ENCODE measurements at regions not wholly inside any gene's neighbourhood (a gene's known extent, or its start where the extent isn't known, plus 50 kb on each side); places are given as distances from the start of the nearest gene placed in this dataset.

- DNase-seq: no peak
- peaks cover 5% of the 10 kb centered on the region for H3K9me3 ChIP-seq (ENCODE audit: severe bottlenecking)
- no peak overlapping the region for H3K4me3 ChIP-seq (ENCODE audit: low read depth, low read length)
- H3K27ac ChIP-seq: peak overlapping the region; percentile 43
- H3K36me3 ChIP-seq: no peaks in the 10 kb centered on the region
- H3K27me3 ChIP-seq (ENCODE audit: insufficient read depth, low read depth, severe bottlenecking): no peaks in the 10 kb centered on the region
- no peak for TF ChIP-seq CTCF (IDR thresholded peaks at IDR 0.05; ENCODE audit: low read depth, low read length)
Measured at GRCh38 chr6:151679941-151680340, 127.5 kb upstream of the ESR1 start.

GRCh38 chr6:151680846-151681432, 126.5 kb upstream of the ESR1 start:
- H3K4me3 ChIP-seq (ENCODE audit: low read depth, low read length): no peak overlapping the region
- H3K27ac ChIP-seq: no peak overlapping the region
- peaks cover 5% of the 10 kb centered on the region for H3K9me3 ChIP-seq (ENCODE audit: severe bottlenecking)
- H3K36me3 ChIP-seq: no peaks in the 10 kb centered on the region
- H3K27me3 ChIP-seq (ENCODE audit: insufficient read depth, low read depth, severe bottlenecking): no peaks in the 10 kb centered on the region
- TF ChIP-seq CTCF (IDR thresholded peaks at IDR 0.05; ENCODE audit: low read depth, low read length): no peak
- no peak for DNase-seq

- no peaks in the 10 kb centered on the region for H3K36me3 ChIP-seq
- no peak for DNase-seq
- peaks cover 5% of the 10 kb centered on the region for H3K9me3 ChIP-seq (ENCODE audit: severe bottlenecking)
- no peaks in the 10 kb centered on the region for H3K27me3 ChIP-seq (ENCODE audit: insufficient read depth, low read depth, severe bottlenecking)
- TF ChIP-seq CTCF (IDR thresholded peaks at IDR 0.05; ENCODE audit: low read depth, low read length): no peak
- H3K4me3 ChIP-seq (ENCODE audit: low read depth, low read length): no peak overlapping the region
- no peak overlapping the region for H3K27ac ChIP-seq
Measured at GRCh38 chr6:151681433-151682059, 125.9 kb upstream of the ESR1 start.

GRCh38 chr6:151682251-151682650, 125.2 kb upstream of the ESR1 start:
- Histone ChIP-seq H3K27ac (no peak overlapping the region), H3K36me3 (no peaks in the 10 kb centered on the region), H3K27me3 (ENCODE audit: insufficient read depth, low read depth, severe bottlenecking) (no peaks in the 10 kb centered on the region), H3K4me3 (ENCODE audit: low read depth, low read length) (no peak overlapping the region), H3K9me3 (ENCODE audit: severe bottlenecking) (peaks cover 5% of the 10 kb centered on the region)
- no peak for TF ChIP-seq CTCF (IDR thresholded peaks at IDR 0.05; ENCODE audit: low read depth, low read length)
- no peak for DNase-seq

- Histone ChIP-seq H3K27me3 (ENCODE audit: insufficient read depth, low read depth, severe bottlenecking) (no peaks in the 10 kb centered on the region), H3K4me3 (ENCODE audit: low read depth, low read length) (no peak overlapping the region), H3K9me3 (ENCODE audit: severe bottlenecking) (peaks cover 5% of the 10 kb centered on the region), H3K36me3 (no peaks in the 10 kb centered on the region), H3K27ac (no peak overlapping the region)
- DNase-seq: no peak
- no peak for TF ChIP-seq CTCF (IDR thresholded peaks at IDR 0.05; ENCODE audit: low read depth, low read length)
Measured at GRCh38 chr6:151682922-151683321, 124.6 kb upstream of the ESR1 start.

- Histone ChIP-seq H3K36me3 (no peaks in the 10 kb centered on the region), H3K4me3 (ENCODE audit: low read depth, low read length) (no peak overlapping the region), H3K9me3 (ENCODE audit: severe bottlenecking) (peaks cover 5% of the 10 kb centered on the region), H3K27me3 (ENCODE audit: insufficient read depth, low read depth, severe bottlenecking) (no peaks in the 10 kb centered on the region), H3K27ac (no peak overlapping the region)
- no peak for TF ChIP-seq CTCF (IDR thresholded peaks at IDR 0.05; ENCODE audit: low read depth, low read length)
- DNase-seq: no peak
Measured at GRCh38 chr6:151683381-151683780, 124.1 kb upstream of the ESR1 start.

All from WERI-Rb-1 (cell line).